ENCODE measurements at regions not wholly inside any gene's neighbourhood (a gene's known extent, or its start where the extent isn't known, plus 50 kb on each side); places are given as distances from the start of the nearest gene placed in this dataset.

DNA sequence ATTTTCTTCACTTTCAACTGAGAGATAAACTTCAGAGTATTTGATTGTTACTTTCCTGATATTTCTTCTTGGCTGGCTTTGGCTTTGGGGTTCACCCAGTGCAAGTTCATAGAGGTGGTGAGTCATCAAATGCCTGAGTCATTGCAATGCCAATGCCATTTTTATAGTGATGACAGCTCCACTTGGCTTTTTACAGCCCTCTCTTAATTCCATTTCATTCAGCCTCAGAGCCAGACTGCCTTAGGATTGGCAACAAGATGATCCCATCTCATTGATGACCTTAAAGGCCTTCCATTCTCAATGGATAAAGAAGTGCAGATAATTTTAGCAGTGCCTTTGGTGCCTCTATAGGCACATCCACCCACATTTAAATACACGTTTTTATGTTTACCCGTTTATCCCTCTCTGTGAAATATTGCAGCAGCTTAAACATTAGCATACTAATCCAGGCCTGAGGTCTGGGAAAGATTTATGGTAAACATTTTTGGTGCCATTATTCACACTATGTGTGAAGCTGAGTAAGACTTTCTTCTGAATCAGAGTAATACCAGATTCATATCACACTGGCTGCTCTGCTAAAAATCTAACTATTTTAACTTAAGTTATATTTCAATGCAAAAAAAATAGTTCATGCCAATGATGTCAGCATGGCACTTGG lies 88.9 kb upstream of the TYRP1 start:
- peak in 4 of 7 donors; percentile 11 to 40 (median 17) for DNase-seq
- Histone ChIP-seq H3K4me3 (no peak overlapping the region), H3K36me3 (replicated peaks in 1 of 2) (no peaks in the 10 kb centered on the region), H3K9me3 (replicated peaks in 1 of 3) (no peaks in the 10 kb centered on the region), H3K27me3 (no peaks in the 10 kb centered on the region), H3K27ac (no peak overlapping the region), H3K4me1 (replicated peaks in 1 of 2) (peaks cover 0 to 6% of the 10 kb centered on the region in 2 donors)
- 61 to 78% (median 70%) methylated on average over 2 of the region's 2 CpGs for WGBS, 4 donors
- TF ChIP-seq, protein P1, sequence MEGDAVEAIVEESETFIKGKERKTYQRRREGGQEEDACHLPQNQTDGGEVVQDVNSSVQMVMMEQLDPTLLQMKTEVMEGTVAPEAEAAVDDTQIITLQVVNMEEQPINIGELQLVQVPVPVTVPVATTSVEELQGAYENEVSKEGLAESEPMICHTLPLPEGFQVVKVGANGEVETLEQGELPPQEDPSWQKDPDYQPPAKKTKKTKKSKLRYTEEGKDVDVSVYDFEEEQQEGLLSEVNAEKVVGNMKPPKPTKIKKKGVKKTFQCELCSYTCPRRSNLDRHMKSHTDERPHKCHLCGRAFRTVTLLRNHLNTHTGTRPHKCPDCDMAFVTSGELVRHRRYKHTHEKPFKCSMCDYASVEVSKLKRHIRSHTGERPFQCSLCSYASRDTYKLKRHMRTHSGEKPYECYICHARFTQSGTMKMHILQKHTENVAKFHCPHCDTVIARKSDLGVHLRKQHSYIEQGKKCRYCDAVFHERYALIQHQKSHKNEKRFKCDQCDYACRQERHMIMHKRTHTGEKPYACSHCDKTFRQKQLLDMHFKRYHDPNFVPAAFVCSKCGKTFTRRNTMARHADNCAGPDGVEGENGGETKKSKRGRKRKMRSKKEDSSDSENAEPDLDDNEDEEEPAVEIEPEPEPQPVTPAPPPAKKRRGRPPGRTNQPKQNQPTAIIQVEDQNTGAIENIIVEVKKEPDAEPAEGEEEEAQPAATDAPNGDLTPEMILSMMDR (IDR thresholded peaks at IDR 0.05) = no peak
- TF ChIP-seq POLR2A (IDR thresholded peaks at IDR 0.05) = no peak
- intact Hi-C loops (cut with DNase I) = no loop called here

DNA sequence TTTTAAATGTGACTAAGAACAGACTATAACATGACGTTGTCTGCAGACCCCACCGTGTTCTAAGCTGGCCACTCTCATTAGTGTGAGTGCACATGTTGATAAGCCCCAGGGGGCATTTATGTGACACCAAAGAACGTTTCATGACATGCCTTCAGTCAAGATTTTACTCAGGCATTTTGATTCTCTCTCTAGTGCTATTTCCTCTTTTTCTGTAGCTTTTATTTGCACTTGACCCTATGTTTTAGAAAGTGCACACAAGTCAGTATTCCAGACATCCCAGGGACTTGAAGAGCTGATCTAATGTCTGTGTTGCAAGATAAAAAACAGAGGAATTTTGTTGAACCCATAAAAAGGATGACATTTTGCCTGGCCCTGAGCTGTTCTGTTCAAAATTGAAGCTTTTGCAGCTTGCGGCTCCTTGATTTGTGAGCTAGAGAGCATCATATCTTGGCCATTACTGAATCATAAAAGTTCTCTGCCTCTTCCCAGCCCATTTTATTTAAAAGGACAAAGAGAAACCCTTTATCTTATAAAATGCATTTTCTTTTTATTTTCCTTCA lies 80.9 kb upstream of the TYRP1 start:
- intact Hi-C loops (cut with DNase I) = no loop called here
- no peak overlapping the region for H3K4me3 ChIP-seq
- H3K4me1 ChIP-seq (replicated peaks in 1 of 2) = no peaks in the 10 kb centered on the region
- H3K27ac ChIP-seq = no peak overlapping the region
- DNase-seq = no peak
- WGBS, 4 donors = 42 to 56% (median 54%) methylated on average over 4 of the region's 4 CpGs
- TF ChIP-seq, protein P1 (IDR thresholded peaks at IDR 0.05) = no peak
- no peak for TF ChIP-seq POLR2A (IDR thresholded peaks at IDR 0.05)
- no peaks in the 10 kb centered on the region for H3K27me3 ChIP-seq
- no peaks in the 10 kb centered on the region for H3K9me3 ChIP-seq (replicated peaks in 1 of 3)
- no peaks in the 10 kb centered on the region for H3K36me3 ChIP-seq (replicated peaks in 1 of 2)

DNA sequence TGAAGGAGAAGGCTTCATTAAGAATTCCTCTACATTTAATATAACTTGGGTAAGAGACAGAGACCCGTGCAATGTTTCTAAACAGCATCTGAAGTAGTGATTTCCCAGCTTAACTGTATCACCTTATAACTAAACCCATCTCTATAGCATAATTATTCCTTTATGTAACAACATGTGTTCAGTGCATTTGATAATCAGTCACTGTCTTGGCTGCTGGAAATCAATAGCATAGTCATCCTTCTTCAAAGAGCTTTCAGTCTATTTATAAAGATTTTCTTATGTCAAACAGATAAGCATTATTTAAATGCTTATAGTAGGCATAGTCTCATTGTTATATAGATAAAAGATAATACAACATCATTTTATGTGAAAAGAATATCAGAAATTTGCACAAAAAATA lies 80.1 kb upstream of the TYRP1 start:
- Histone ChIP-seq H3K4me3 (no peak overlapping the region), H3K27me3 (no peaks in the 10 kb centered on the region), H3K4me1 (replicated peaks in 1 of 2) (no peaks in the 10 kb centered on the region), H3K9me3 (replicated peaks in 1 of 3) (no peaks in the 10 kb centered on the region), H3K36me3 (replicated peaks in 1 of 2) (no peaks in the 10 kb centered on the region), H3K27ac (no peak overlapping the region)
- WGBS, 4 donors = 55 to 80% (median 69%) methylated on average over 1 of the region's 1 CpG
- intact Hi-C loops (cut with DNase I) = no loop called here
- TF ChIP-seq, protein P1 (IDR thresholded peaks at IDR 0.05) = no peak
- TF ChIP-seq POLR2A (IDR thresholded peaks at IDR 0.05) = no peak
- DNase-seq = no peak

DNA sequence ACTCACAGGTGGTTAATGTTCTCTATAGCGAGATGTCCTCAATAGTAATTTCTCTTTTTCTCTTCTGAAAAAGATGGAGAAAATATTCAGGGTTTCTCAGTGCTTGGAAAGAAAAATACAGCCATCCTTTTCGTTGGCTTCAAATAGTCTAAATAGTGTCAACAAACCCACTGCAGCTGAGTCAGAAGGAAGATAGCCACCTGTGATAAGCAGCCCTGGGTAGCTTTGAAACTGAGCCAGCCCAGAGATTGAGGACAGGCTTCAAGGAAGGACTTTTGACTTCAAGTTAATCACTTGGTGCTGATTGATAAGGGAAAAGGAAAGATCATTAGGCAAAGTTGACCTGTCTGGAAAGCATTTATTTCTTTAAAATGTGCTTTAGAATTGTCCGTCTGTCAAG lies 78.7 kb upstream of the TYRP1 start:
- TF ChIP-seq, protein P1 (IDR thresholded peaks at IDR 0.05) = no peak
- TF ChIP-seq POLR2A (IDR thresholded peaks at IDR 0.05) = no peak
- intact Hi-C loops (cut with DNase I) = no loop called here
- H3K4me3 ChIP-seq = no peak overlapping the region
- no peak for DNase-seq
- no peaks in the 10 kb centered on the region for H3K9me3 ChIP-seq (replicated peaks in 1 of 3)
- no peaks in the 10 kb centered on the region for H3K4me1 ChIP-seq (replicated peaks in 1 of 2)
- H3K36me3 ChIP-seq (replicated peaks in 1 of 2) = no peaks in the 10 kb centered on the region
- H3K27ac ChIP-seq = no peak overlapping the region
- H3K27me3 ChIP-seq = no peaks in the 10 kb centered on the region
- 66 to 71% (median 69%) methylated on average over 3 of the region's 3 CpGs for WGBS, 4 donors
